ENCODE measurements at regions not wholly inside any gene's neighbourhood (a gene's known extent, or its start where the extent isn't known, plus 50 kb on each side); places are given as distances from the start of the nearest gene placed in this dataset.
A peak's percentile ranks its signal among the peaks of the same experiment; 100 is the strongest.

DNA sequence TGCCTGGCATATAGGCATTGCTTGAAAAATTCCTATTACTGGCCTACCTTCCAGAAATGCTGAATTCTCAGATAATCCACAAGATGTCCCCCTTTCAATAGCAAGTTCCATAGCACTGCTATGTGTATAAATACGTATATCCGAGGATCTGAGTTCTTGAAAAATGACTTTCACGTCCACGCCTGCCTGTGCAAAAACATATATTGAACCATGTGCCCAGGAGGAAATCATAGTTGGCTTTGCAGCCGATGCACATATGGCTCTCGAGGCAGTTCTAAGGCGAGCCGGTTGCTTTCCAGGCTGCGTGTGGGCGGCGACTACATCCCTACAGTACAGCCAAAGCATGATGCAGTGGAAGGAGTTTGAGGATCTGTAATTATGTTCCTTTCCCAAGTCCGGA lies 55.4 kb upstream of the ESX1 start:
- DNase-seq (ENCODE audit: low spot score), result no peak
- Histone ChIP-seq H3K27ac (no peak overlapping the region), H3K4me1 (replicated peaks) (no peaks in the 10 kb centered on the region), H3K36me3 (no peaks in the 10 kb centered on the region), H3K9me3 (no peaks in the 10 kb centered on the region), H3K4me3 (no peak overlapping the region), H3K27me3 (replicated peaks; ENCODE audit: insufficient read depth) (no peaks in the 10 kb centered on the region)
- TF ChIP-seq, protein P1, sequence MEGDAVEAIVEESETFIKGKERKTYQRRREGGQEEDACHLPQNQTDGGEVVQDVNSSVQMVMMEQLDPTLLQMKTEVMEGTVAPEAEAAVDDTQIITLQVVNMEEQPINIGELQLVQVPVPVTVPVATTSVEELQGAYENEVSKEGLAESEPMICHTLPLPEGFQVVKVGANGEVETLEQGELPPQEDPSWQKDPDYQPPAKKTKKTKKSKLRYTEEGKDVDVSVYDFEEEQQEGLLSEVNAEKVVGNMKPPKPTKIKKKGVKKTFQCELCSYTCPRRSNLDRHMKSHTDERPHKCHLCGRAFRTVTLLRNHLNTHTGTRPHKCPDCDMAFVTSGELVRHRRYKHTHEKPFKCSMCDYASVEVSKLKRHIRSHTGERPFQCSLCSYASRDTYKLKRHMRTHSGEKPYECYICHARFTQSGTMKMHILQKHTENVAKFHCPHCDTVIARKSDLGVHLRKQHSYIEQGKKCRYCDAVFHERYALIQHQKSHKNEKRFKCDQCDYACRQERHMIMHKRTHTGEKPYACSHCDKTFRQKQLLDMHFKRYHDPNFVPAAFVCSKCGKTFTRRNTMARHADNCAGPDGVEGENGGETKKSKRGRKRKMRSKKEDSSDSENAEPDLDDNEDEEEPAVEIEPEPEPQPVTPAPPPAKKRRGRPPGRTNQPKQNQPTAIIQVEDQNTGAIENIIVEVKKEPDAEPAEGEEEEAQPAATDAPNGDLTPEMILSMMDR (IDR thresholded peaks at IDR 0.05), result peak in 1 of 4 experiments; percentile 34
- TF ChIP-seq POLR2A (IDR thresholded peaks at IDR 0.05), result no peak
- WGBS, result 6% methylated on average over 12 of the region's 12 CpGs
- intact Hi-C loops (cut with DNase I), result no loop called here

DNA sequence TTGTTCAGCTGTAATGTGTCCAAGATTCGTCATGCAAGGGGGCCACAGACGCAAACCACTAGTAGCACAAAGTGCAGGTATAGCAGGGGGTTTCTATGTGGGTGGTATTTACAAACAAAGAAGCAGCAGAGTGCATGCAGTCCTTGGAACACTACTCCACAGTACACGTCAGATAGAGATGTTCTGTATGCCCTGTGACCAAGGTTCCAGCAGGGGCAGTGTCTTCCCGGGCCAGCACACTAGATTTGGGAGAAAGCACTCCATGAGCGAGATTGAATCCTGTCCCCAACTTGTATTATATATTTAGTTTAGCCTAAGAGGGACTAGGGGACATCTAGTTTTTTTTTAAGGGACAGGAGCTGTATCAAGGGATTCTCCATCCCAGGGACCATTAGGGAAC lies 54.4 kb upstream of the ESX1 start:
- Histone ChIP-seq H3K9me3 (no peaks in the 10 kb centered on the region), H3K36me3 (no peaks in the 10 kb centered on the region), H3K4me1 (replicated peaks) (no peaks in the 10 kb centered on the region), H3K27me3 (replicated peaks; ENCODE audit: insufficient read depth) (no peaks in the 10 kb centered on the region), H3K27ac (no peak overlapping the region), H3K4me3 (no peak overlapping the region)
- 80% methylated on average over 5 of the region's 5 CpGs for WGBS
- DNase-seq (ENCODE audit: low spot score), result no peak
- intact Hi-C loops (cut with DNase I), result loop anchor here (10.0 kb wide), 1 partner anchor 886 kb away; no protein-coding TSS in a partner anchor
- no peak for TF ChIP-seq POLR2AphosphoS5 (IDR thresholded peaks at IDR 0.05)
- TF ChIP-seq, protein P1 (IDR thresholded peaks at IDR 0.05), result no peak
- TF ChIP-seq POLR2A (IDR thresholded peaks at IDR 0.05), result no peak

DNA sequence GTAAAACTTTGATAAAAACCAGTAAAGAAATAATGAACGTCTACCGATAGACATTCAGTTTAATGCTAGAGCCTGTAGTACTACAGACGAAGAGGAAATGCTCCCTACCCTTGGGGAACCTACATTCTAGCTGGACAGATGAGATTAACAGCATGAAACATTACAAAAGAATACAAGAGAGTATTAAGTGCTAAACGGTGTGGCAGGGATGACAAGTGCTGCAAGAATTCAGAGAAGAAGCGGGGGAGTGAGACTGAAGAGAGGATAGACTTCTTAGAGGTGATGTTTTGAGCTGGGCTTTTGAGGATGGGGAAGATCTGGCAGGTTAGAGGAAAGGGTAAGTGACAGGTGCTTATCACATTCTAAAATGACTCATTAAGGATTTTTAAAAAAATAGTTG lies 52.6 kb upstream of the ESX1 start:
- intact Hi-C loops (cut with DNase I), result loop anchor here (10.0 kb wide), 1 partner anchor 887 kb away; no protein-coding TSS in a partner anchor
- 57% methylated on average over 5 of the region's 5 CpGs for WGBS
- Histone ChIP-seq H3K4me3 (no peak overlapping the region), H3K36me3 (no peaks in the 10 kb centered on the region), H3K27ac (no peak overlapping the region), H3K4me1 (replicated peaks) (no peaks in the 10 kb centered on the region), H3K27me3 (replicated peaks; ENCODE audit: insufficient read depth) (no peaks in the 10 kb centered on the region), H3K9me3 (no peaks in the 10 kb centered on the region)
- DNase-seq (ENCODE audit: low spot score), result no peak
- TF ChIP-seq POLR2A (IDR thresholded peaks at IDR 0.05), result no peak
- TF ChIP-seq, protein P1 (IDR thresholded peaks at IDR 0.05), result no peak
- TF ChIP-seq POLR2AphosphoS5 (IDR thresholded peaks at IDR 0.05), result no peak

DNA sequence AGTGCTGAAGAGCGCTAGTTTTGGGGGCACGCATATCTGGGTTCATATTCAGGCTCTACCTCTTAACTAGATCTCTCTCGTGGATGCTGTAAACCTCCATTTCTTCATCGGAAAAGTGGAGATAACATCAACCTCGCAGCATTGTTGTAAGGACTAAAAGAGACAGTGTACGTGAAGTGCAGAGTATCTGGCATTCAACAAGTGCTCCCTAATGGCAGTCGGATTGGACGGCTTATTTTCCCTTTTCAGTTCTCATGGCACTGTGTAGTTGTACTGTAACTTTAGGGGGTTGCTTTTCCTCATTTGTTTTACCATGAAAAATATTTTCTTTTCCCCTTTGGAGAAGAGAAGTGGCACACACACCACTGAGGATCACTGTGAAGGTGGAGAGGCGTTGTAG lies 51.4 kb upstream of the ESX1 start:
- Histone ChIP-seq H3K27ac (no peak overlapping the region), H3K4me1 (replicated peaks) (no peaks in the 10 kb centered on the region), H3K36me3 (no peaks in the 10 kb centered on the region), H3K27me3 (replicated peaks; ENCODE audit: insufficient read depth) (no peaks in the 10 kb centered on the region), H3K4me3 (no peak overlapping the region), H3K9me3 (no peaks in the 10 kb centered on the region)
- WGBS, result 80% methylated on average over 9 of the region's 9 CpGs
- intact Hi-C loops (cut with DNase I), result loop anchor here (10.0 kb wide), 1 partner anchor 889 kb away; no protein-coding TSS in a partner anchor
- TF ChIP-seq POLR2AphosphoS5 (IDR thresholded peaks at IDR 0.05) (no peak), POLR2A (IDR thresholded peaks at IDR 0.05) (no peak)
- TF ChIP-seq, protein P1 (IDR thresholded peaks at IDR 0.05), result no peak
- no peak for DNase-seq (ENCODE audit: low spot score)
